Parathyroid adenoma (tissue), 2 donors: ENCODE measurements at regions not wholly inside any gene's neighbourhood (a gene's known extent, or its start where the extent isn't known, plus 50 kb on each side); places are given as distances from the start of the nearest gene placed in this dataset.

ENCODE experiments used
- H2AFZ ChIP-seq: fragments of 300-600 bp; sonication (generic); one replicate; pipeline ENCODE4 v1.7.0; 2017; ENCODE audit warnings: antibody characterized with exemption, mild to moderate bottlenecking
- H3K27ac ChIP-seq: fragments of 300-600 bp; sonication (generic); one replicate; pipeline ENCODE4 v1.7.0; 2017
- H3K27me3 ChIP-seq: fragments of 300-600 bp; sonication (generic); one replicate; pipeline ENCODE4 v1.7.0; 2017; ENCODE audit warnings: low read length; ENCODE audit not compliant: control insufficient read depth, insufficient read depth
- H3K36me3 ChIP-seq: fragments of 300-600 bp; sonication (generic); one replicate; pipeline ENCODE4 v1.7.0; 2017; ENCODE audit warnings: low read length; ENCODE audit not compliant: control insufficient read depth, insufficient read depth
- H3K4me1 ChIP-seq: fragments of 300-600 bp; sonication (generic); one replicate; pipeline ENCODE4 v1.7.0; 2017; ENCODE audit warnings: control low read depth
- H3K4me2 ChIP-seq: fragments of 300-600 bp; sonication (generic); one replicate; pipeline ENCODE4 v1.7.0; 2017; ENCODE audit warnings: low read length
- H3K4me3 ChIP-seq: fragments of 300-600 bp; sonication (generic); one replicate; pipeline ENCODE4 v1.7.0; 2017; ENCODE audit warnings: low read depth, low read length
- H3K79me2 ChIP-seq: fragments of 300-600 bp; sonication (generic); one replicate; pipeline ENCODE4 v1.7.0; 2017; ENCODE audit warnings: control low read depth
- H3K9ac ChIP-seq: fragments of 300-600 bp; sonication (generic); one replicate; pipeline ENCODE4 v1.7.0; 2017; ENCODE audit warnings: mild to moderate bottlenecking
- H3K9me3 ChIP-seq: fragments of 300-600 bp; sonication (generic); one replicate; pipeline ENCODE4 v1.7.0; 2017; ENCODE audit warnings: low read length; ENCODE audit not compliant: control insufficient read depth
- CTCF ChIP-seq: fragments of 300-600 bp; sonication (generic); IDR thresholded peaks from one replicate; pipeline ENCODE4 v1.7.0; 2017; ENCODE audit warnings: antibody characterized with exemption, mild to moderate bottlenecking
- donor health status: primary hyperparathyroidism.

- no peak overlapping the region for H3K4me3 ChIP-seq
- no peaks in the 10 kb centered on the region for H3K79me2 ChIP-seq
- H3K9ac ChIP-seq = no peak overlapping the region
- H3K36me3 ChIP-seq = no peaks in the 10 kb centered on the region
- no peak for TF ChIP-seq CTCF
- no peak overlapping the region for H3K27ac ChIP-seq
- no peak overlapping the region for H2AFZ ChIP-seq
- no peaks in the 10 kb centered on the region for H3K9me3 ChIP-seq
- H3K4me2 ChIP-seq = no peak overlapping the region
- no peaks in the 10 kb centered on the region for H3K27me3 ChIP-seq
- no peaks in the 10 kb centered on the region for H3K4me1 ChIP-seq
These were observed 979.5 kb downstream of the MAT2B start for GRCh38 chr5:164484948-164485347.

- no peak overlapping the region for H3K4me3 ChIP-seq
- H3K9me3 ChIP-seq = no peaks in the 10 kb centered on the region
- H3K4me2 ChIP-seq = no peak overlapping the region
- no peaks in the 10 kb centered on the region for H3K36me3 ChIP-seq
- no peak for TF ChIP-seq CTCF
- H3K27me3 ChIP-seq = no peaks in the 10 kb centered on the region
- H3K9ac ChIP-seq = no peak overlapping the region
- H3K27ac ChIP-seq = no peak overlapping the region
- H2AFZ ChIP-seq = no peak overlapping the region
- no peaks in the 10 kb centered on the region for H3K4me1 ChIP-seq
- H3K79me2 ChIP-seq = no peaks in the 10 kb centered on the region
These were observed 982.5 kb downstream of the MAT2B start for GRCh38 chr5:164487939-164488338.

- no peaks in the 10 kb centered on the region for H3K27me3 ChIP-seq
- H2AFZ ChIP-seq = no peak overlapping the region
- no peaks in the 10 kb centered on the region for H3K9me3 ChIP-seq
- H3K79me2 ChIP-seq = no peaks in the 10 kb centered on the region
- no peak for TF ChIP-seq CTCF
- no peak overlapping the region for H3K4me2 ChIP-seq
- H3K4me3 ChIP-seq = no peak overlapping the region
- H3K36me3 ChIP-seq = no peaks in the 10 kb centered on the region
- no peak overlapping the region for H3K27ac ChIP-seq
- H3K9ac ChIP-seq = no peak overlapping the region
- no peaks in the 10 kb centered on the region for H3K4me1 ChIP-seq
These were observed 992.1 kb downstream of the MAT2B start for GRCh38 chr5:164497311-164498064.

GRCh38 chr5:164498438-164498837, 993.0 kb downstream of the MAT2B start:
- Histone ChIP-seq H3K27ac (no peak overlapping the region), H3K4me3 (no peak overlapping the region), H3K27me3 (no peaks in the 10 kb centered on the region), H2AFZ (no peak overlapping the region), H3K9ac (no peak overlapping the region), H3K4me2 (no peak overlapping the region), H3K79me2 (no peaks in the 10 kb centered on the region), H3K9me3 (no peaks in the 10 kb centered on the region), H3K36me3 (no peaks in the 10 kb centered on the region), H3K4me1 (no peaks in the 10 kb centered on the region)
- TF ChIP-seq CTCF = no peak

- no peak overlapping the region for H3K4me2 ChIP-seq
- H3K9ac ChIP-seq = no peak overlapping the region
- no peak for TF ChIP-seq CTCF
- no peaks in the 10 kb centered on the region for H3K4me1 ChIP-seq
- H3K27ac ChIP-seq = no peak overlapping the region
- H3K79me2 ChIP-seq = no peaks in the 10 kb centered on the region
- no peaks in the 10 kb centered on the region for H3K36me3 ChIP-seq
- H3K4me3 ChIP-seq = no peak overlapping the region
- no peaks in the 10 kb centered on the region for H3K27me3 ChIP-seq
- no peak overlapping the region for H2AFZ ChIP-seq
- H3K9me3 ChIP-seq = no peaks in the 10 kb centered on the region
These were observed 995.4 kb downstream of the MAT2B start for GRCh38 chr5:164500856-164501255.
